ENCODE measurements at regions not wholly inside any gene's neighbourhood (a gene's known extent, or its start where the extent isn't known, plus 50 kb on each side); places are given as distances from the start of the nearest gene placed in this dataset.

GRCh38 chr17:53253956-53254597, 568.6 kb upstream of the KIF2B start:
- no peak overlapping the region for H3K27ac Mint-ChIP-seq
- ChIA-PET POLR2A (no interaction called here), CTCF (no interaction called here)
- no peak for TF ChIP-seq CTCF (IDR thresholded peaks at IDR 0.05)
- intact Hi-C loops (cut with DNase I, micrococcal nuclease) = no loop called here
- H3K4me1 ChIP-seq (ENCODE audit: insufficient read depth, low read length) = no peaks in the 10 kb centered on the region
- H3K9me3 ChIP-seq (ENCODE audit: control insufficient read depth in 1 of 2, insufficient read depth in 1 of 2, low read length in 2 of 2) = peaks cover 0 to 13% of the 10 kb centered on the region in 2 experiments
- no peak overlapping the region for H3K4me3 ChIP-seq (ENCODE audit: low read length)
- H3K27me3 Mint-ChIP-seq = no peaks in the 10 kb centered on the region
- peak in 1 of 14 experiments; percentile 1 for DNase-seq
- no peaks in the 10 kb centered on the region for H3K36me3 Mint-ChIP-seq (ENCODE audit: low read depth)
- H3K27me3 ChIP-seq (ENCODE audit: control insufficient read depth in 1 of 2, insufficient read depth in 2 of 2, low read length in 2 of 2) = no peaks in the 10 kb centered on the region
- no peak overlapping the region for H3K4me3 Mint-ChIP-seq
- H3K4me1 Mint-ChIP-seq (ENCODE audit: low read depth) = no peaks in the 10 kb centered on the region
- no peak overlapping the region for H3K27ac ChIP-seq (ENCODE audit: low read depth in 1 of 2, low read length in 2 of 2)
- no peaks in the 10 kb centered on the region for H3K36me3 ChIP-seq (ENCODE audit: insufficient read depth, low read length)
- no peak for ATAC-seq (ENCODE audit: poor library complexity)
- peaks cover 18% of the 10 kb centered on the region for H3K9me3 Mint-ChIP-seq

GRCh38 chr17:53249036-53249435, 573.7 kb upstream of the KIF2B start:
- no peaks in the 10 kb centered on the region for H3K36me3 ChIP-seq (ENCODE audit: insufficient read depth, low read length)
- no peak for TF ChIP-seq CTCF (IDR thresholded peaks at IDR 0.05)
- H3K4me1 Mint-ChIP-seq (ENCODE audit: low read depth) = no peaks in the 10 kb centered on the region
- ChIA-PET POLR2A (no interaction called here), CTCF (no interaction called here)
- H3K9me3 Mint-ChIP-seq = peaks cover 6% of the 10 kb centered on the region
- no peak overlapping the region for H3K4me3 ChIP-seq (ENCODE audit: low read length)
- no peak overlapping the region for H3K27ac Mint-ChIP-seq
- no peaks in the 10 kb centered on the region for H3K4me1 ChIP-seq (ENCODE audit: insufficient read depth, low read length)
- DNase-seq (no peak), ATAC-seq (ENCODE audit: poor library complexity) (no peak)
- H3K4me3 Mint-ChIP-seq = no peak overlapping the region
- intact Hi-C loops (cut with DNase I, micrococcal nuclease) = no loop called here
- peaks cover 0 to 3% of the 10 kb centered on the region in 2 experiments for H3K9me3 ChIP-seq (ENCODE audit: control insufficient read depth in 1 of 2, insufficient read depth in 1 of 2, low read length in 2 of 2)
- H3K36me3 Mint-ChIP-seq (ENCODE audit: low read depth) = no peaks in the 10 kb centered on the region
- H3K27me3 Mint-ChIP-seq = no peaks in the 10 kb centered on the region
- H3K27ac ChIP-seq (ENCODE audit: low read depth in 1 of 2, low read length in 2 of 2) = no peak overlapping the region
- no peaks in the 10 kb centered on the region for H3K27me3 ChIP-seq (ENCODE audit: control insufficient read depth in 1 of 2, insufficient read depth in 2 of 2, low read length in 2 of 2)

GRCh38 chr17:53234138-53234537, 588.6 kb upstream of the KIF2B start:
- Mint-ChIP-seq H3K36me3 (ENCODE audit: low read depth) (no peaks in the 10 kb centered on the region), H3K9me3 (peaks cover 17% of the 10 kb centered on the region), H3K27ac (no peak overlapping the region), H3K27me3 (no peaks in the 10 kb centered on the region), H3K4me1 (ENCODE audit: low read depth) (no peaks in the 10 kb centered on the region), H3K4me3 (no peak overlapping the region)
- no peak for ATAC-seq (ENCODE audit: poor library complexity)
- POLR2A ChIA-PET = no interaction called here
- intact Hi-C loops (cut with DNase I, micrococcal nuclease) = no loop called here
- no peak for TF ChIP-seq CTCF (IDR thresholded peaks at IDR 0.05)
- Histone ChIP-seq H3K9me3 (ENCODE audit: control insufficient read depth in 1 of 2, insufficient read depth in 1 of 2, low read length in 2 of 2) (no peaks in the 10 kb centered on the region), H3K4me3 (ENCODE audit: low read length) (no peak overlapping the region), H3K4me1 (ENCODE audit: insufficient read depth, low read length) (no peaks in the 10 kb centered on the region), H3K27me3 (ENCODE audit: control insufficient read depth in 1 of 2, insufficient read depth in 2 of 2, low read length in 2 of 2) (no peaks in the 10 kb centered on the region), H3K27ac (ENCODE audit: low read depth in 1 of 2, low read length in 2 of 2) (no peak overlapping the region), H3K36me3 (ENCODE audit: insufficient read depth, low read length) (no peaks in the 10 kb centered on the region)
- no peak for DNase-seq
- CTCF ChIA-PET = no interaction called here
